ENCODE measurements at regions not wholly inside any gene's neighbourhood (a gene's known extent, or its start where the extent isn't known, plus 50 kb on each side); places are given as distances from the start of the nearest gene placed in this dataset.

DNA sequence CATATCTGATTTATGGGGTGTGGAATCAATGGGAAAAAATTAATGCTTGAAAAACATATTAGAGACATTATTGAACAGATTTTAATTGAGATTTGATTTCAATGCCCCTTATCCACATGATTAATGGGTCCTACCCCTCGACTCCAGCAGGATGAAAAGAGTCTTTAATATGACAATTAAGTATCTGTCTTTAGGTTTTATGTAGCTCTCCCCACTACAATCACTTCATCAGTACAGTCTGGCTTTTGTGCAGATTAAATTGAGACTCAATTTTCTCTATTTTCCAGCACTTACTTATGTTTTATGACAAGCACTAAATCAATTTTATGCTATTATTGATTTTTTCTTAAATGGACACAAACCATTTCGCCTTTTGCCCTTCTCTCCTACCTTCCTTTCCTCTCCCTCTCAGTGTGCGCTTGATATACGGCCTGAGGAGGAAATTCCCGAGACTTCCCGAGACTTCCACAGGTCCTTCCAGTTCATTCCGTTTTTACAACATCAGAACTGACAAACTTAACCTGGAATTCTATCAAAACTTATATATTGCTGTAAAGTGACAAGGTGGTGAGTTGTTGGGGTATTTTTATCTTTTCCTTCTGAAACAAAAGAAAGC is 555.1 kb upstream of the SALL3 start:
- Histone ChIP-seq H3K9me3 (ENCODE audit: low read length) (no peaks in the 10 kb centered on the region), H3K79me2 (replicated peaks; ENCODE audit: insufficient read depth, low read length) (no peaks in the 10 kb centered on the region), H3K27me3 (ENCODE audit: insufficient read depth, low read depth, low read length) (no peaks in the 10 kb centered on the region), H3K9ac (ENCODE audit: low read length) (no peak overlapping the region), H3K4me2 (ENCODE audit: low read length) (no peak overlapping the region), H3F3A (ENCODE audit: insufficient read depth, low read length, poor library complexity, severe bottlenecking) (no peaks in the 10 kb centered on the region), H3K27ac (ENCODE audit: low read length) (no peak overlapping the region), H2AFZ (ENCODE audit: low read depth, low read length) (no peak overlapping the region), H4K20me1 (ENCODE audit: insufficient read depth) (no peaks in the 10 kb centered on the region), H3K9me2 (ENCODE audit: insufficient read depth, low read length) (no peaks in the 10 kb centered on the region), H3K36me3 (ENCODE audit: insufficient read depth, low read length) (no peaks in the 10 kb centered on the region), H3K4me3 (ENCODE audit: low read length) (no peak overlapping the region)
- TF ChIP-seq, protein P1, sequence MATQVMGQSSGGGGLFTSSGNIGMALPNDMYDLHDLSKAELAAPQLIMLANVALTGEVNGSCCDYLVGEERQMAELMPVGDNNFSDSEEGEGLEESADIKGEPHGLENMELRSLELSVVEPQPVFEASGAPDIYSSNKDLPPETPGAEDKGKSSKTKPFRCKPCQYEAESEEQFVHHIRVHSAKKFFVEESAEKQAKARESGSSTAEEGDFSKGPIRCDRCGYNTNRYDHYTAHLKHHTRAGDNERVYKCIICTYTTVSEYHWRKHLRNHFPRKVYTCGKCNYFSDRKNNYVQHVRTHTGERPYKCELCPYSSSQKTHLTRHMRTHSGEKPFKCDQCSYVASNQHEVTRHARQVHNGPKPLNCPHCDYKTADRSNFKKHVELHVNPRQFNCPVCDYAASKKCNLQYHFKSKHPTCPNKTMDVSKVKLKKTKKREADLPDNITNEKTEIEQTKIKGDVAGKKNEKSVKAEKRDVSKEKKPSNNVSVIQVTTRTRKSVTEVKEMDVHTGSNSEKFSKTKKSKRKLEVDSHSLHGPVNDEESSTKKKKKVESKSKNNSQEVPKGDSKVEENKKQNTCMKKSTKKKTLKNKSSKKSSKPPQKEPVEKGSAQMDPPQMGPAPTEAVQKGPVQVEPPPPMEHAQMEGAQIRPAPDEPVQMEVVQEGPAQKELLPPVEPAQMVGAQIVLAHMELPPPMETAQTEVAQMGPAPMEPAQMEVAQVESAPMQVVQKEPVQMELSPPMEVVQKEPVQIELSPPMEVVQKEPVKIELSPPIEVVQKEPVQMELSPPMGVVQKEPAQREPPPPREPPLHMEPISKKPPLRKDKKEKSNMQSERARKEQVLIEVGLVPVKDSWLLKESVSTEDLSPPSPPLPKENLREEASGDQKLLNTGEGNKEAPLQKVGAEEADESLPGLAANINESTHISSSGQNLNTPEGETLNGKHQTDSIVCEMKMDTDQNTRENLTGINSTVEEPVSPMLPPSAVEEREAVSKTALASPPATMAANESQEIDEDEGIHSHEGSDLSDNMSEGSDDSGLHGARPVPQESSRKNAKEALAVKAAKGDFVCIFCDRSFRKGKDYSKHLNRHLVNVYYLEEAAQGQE (IDR thresholded peaks at IDR 0.05; ENCODE audit: borderline replicate concordance), result peak; percentile 51
- no peak for TF ChIP-seq SMC3 (conservative IDR thresholded peaks at IDR 0.05; ENCODE audit: poor library complexity)

DNA sequence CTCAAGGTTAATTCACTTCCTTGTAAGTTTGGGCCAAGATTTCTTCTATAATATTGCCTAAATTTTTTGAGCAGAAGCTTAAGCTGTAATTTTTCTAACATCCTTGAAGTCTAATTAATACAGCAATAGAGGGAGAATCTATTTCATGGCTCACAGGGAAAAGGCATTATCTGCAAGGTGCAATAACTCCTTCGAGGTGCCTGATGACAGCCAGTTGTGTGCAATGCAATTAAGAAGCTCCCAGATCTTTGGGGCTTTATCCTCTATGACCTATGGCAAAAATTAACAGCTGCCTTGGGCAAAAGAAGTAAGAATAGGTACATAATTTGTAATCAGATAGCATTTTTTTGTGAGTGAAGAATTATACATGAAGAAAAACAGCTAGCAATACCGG is 554.6 kb upstream of the SALL3 start:
- no peaks in the 10 kb centered on the region for H3K36me3 ChIP-seq (ENCODE audit: insufficient read depth, low read length)

DNA sequence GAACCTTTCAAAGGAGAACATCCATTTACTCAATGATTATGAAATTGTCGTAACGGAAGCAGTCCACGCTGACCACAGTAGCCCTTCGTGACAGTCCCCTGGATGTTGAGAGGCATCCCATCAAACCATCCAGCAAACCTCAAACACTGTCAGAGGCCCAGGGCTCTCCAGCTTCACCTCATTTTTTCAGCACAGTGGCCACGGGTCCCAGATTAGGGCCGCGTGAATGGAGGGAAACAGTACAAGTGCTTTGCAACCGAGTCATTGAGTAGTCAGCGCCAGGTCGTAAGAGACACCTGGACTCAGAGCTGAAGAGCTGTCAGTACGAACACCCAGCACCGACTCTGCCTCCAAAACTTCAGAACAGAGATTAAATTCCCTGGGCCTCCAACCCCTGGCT is 552.5 kb upstream of the SALL3 start:
- H3K36me3 ChIP-seq (ENCODE audit: insufficient read depth, low read length), result no peaks in the 10 kb centered on the region
- no peaks in the 10 kb centered on the region for H3K27me3 ChIP-seq (ENCODE audit: insufficient read depth, low read depth, low read length)
- H3K79me2 ChIP-seq (replicated peaks; ENCODE audit: insufficient read depth, low read length), result no peaks in the 10 kb centered on the region
- no peak overlapping the region for H3K27ac ChIP-seq (ENCODE audit: low read length)
- H3K9me2 ChIP-seq (ENCODE audit: insufficient read depth, low read length), result no peaks in the 10 kb centered on the region
- H3F3A ChIP-seq (ENCODE audit: insufficient read depth, low read length, poor library complexity, severe bottlenecking), result no peaks in the 10 kb centered on the region
- H2AFZ ChIP-seq (ENCODE audit: low read depth, low read length), result no peak overlapping the region
- no peak overlapping the region for H3K4me3 ChIP-seq (ENCODE audit: low read length)
- no peak overlapping the region for H3K9ac ChIP-seq (ENCODE audit: low read length)
- no peak overlapping the region for H3K4me2 ChIP-seq (ENCODE audit: low read length)
- no peaks in the 10 kb centered on the region for H4K20me1 ChIP-seq (ENCODE audit: insufficient read depth)
- H3K9me3 ChIP-seq (ENCODE audit: low read length), result no peaks in the 10 kb centered on the region
- no peak for TF ChIP-seq EZH2 (IDR thresholded peaks at IDR 0.05; ENCODE audit: borderline replicate concordance, insufficient read depth, low read length, poor library complexity, severe bottlenecking)
- TF ChIP-seq, protein P1 (IDR thresholded peaks at IDR 0.05; ENCODE audit: borderline replicate concordance), result no peak
- no peak for TF ChIP-seq SMC3 (conservative IDR thresholded peaks at IDR 0.05; ENCODE audit: poor library complexity)
- no peak for TF ChIP-seq TAF1 (IDR thresholded peaks at IDR 0.05; ENCODE audit: low read depth)
- TF ChIP-seq RAD21 (conservative IDR thresholded peaks at IDR 0.05), result no peak
- no peak for TF ChIP-seq POLR2AphosphoS5 (IDR thresholded peaks at IDR 0.05)
- TF ChIP-seq EP300 (conservative IDR thresholded peaks at IDR 0.05; ENCODE audit: poor library complexity, severe bottlenecking), result no peak

More for the DNA sequence above, 554.6 kb upstream of the SALL3 start:
- Histone ChIP-seq H2AFZ (ENCODE audit: low read depth, low read length) (no peak overlapping the region), H3F3A (ENCODE audit: insufficient read depth, low read length, poor library complexity, severe bottlenecking) (no peaks in the 10 kb centered on the region), H4K20me1 (ENCODE audit: insufficient read depth) (no peaks in the 10 kb centered on the region), H3K4me2 (ENCODE audit: low read length) (no peak overlapping the region), H3K9me2 (ENCODE audit: insufficient read depth, low read length) (no peaks in the 10 kb centered on the region), H3K79me2 (replicated peaks; ENCODE audit: insufficient read depth, low read length) (no peaks in the 10 kb centered on the region), H3K9ac (ENCODE audit: low read length) (no peak overlapping the region), H3K4me3 (ENCODE audit: low read length) (no peak overlapping the region), H3K27ac (ENCODE audit: low read length) (no peak overlapping the region), H3K27me3 (ENCODE audit: insufficient read depth, low read depth, low read length) (no peaks in the 10 kb centered on the region), H3K9me3 (ENCODE audit: low read length) (no peaks in the 10 kb centered on the region)
- TF ChIP-seq RAD21 (conservative IDR thresholded peaks at IDR 0.05) (no peak), SMC3 (conservative IDR thresholded peaks at IDR 0.05; ENCODE audit: poor library complexity) (no peak), EP300 (conservative IDR thresholded peaks at IDR 0.05; ENCODE audit: poor library complexity, severe bottlenecking) (no peak), MXI1 (conservative IDR thresholded peaks at IDR 0.05; ENCODE audit: poor library complexity, severe bottlenecking) (no peak)
- TF ChIP-seq, protein P1 (IDR thresholded peaks at IDR 0.05; ENCODE audit: borderline replicate concordance), result no peak
